SU-DHL-6 (cell line): ENCODE measurements at regions not wholly inside any gene's neighbourhood (a gene's known extent, or its start where the extent isn't known, plus 50 kb on each side); places are given as distances from the start of the nearest gene placed in this dataset.

Experiments used
- H2AFZ ChIP-seq: fragments of 200-600 bp; sonication (generic); 2 replicates; pipeline ENCODE4 v1.6.1; 2014; ENCODE audit warnings: low read depth, mild to moderate bottlenecking, moderate library complexity, mixed read lengths, antibody characterized with exemption, low read length; ENCODE audit not compliant: severe bottlenecking
- H3F3A ChIP-seq: fragments of 200-600 bp; shearing (Covaris generic); 2 replicates; pipeline ENCODE4 v1.6.0; 2016; ENCODE audit warnings: antibody characterized with exemption, mild to moderate bottlenecking; ENCODE audit not compliant: insufficient read depth
- H3K27ac ChIP-seq: fragments of 200-600 bp; sonication (generic); 2 replicates; pipeline ENCODE4 v1.5.1; 2016; ENCODE audit warnings: low read depth, mild to moderate bottlenecking, low read length, moderate library complexity, mixed read lengths
- H3K27me3 ChIP-seq: fragments of 200-600 bp; sonication (generic), shearing (Covaris generic); 2 replicates; pipeline ENCODE4 v1.6.0; 2014; ENCODE audit warnings: mild to moderate bottlenecking, low read length
- H3K36me3 ChIP-seq: fragments of 200-600 bp; sonication (generic); 2 replicates; pipeline ENCODE4 v1.6.1; 2014; ENCODE audit warnings: mild to moderate bottlenecking, low read length, mixed read lengths
- H3K4me2 ChIP-seq: fragments of 300-600, 200-600 bp; shearing (Covaris generic), sonication (generic); 2 replicates; pipeline ENCODE4 v1.6.0; 2014; ENCODE audit warnings: low read length, low read depth, mild to moderate bottlenecking; ENCODE audit not compliant: poor library complexity, severe bottlenecking
- H3K4me3 ChIP-seq: fragments of 200-600 bp; sonication (generic); 2 replicates; pipeline ENCODE4 v1.5.1; 2014; ENCODE audit warnings: antibody characterized with exemption, low read length, mild to moderate bottlenecking, mixed read lengths; ENCODE audit not compliant: insufficient read depth, poor library complexity, severe bottlenecking
- H3K79me2 ChIP-seq: fragments of 200-600 bp; sonication (generic); 2 replicates; pipeline ENCODE4 v1.6.1; 2014; ENCODE audit warnings: mild to moderate bottlenecking, low read length, moderate library complexity; ENCODE audit not compliant: insufficient read depth
- H3K9ac ChIP-seq: fragments of 200-600 bp; sonication (generic); 2 replicates; pipeline ENCODE4 v1.7.0; 2014; ENCODE audit warnings: mild to moderate bottlenecking, low read length
- H3K9me2 ChIP-seq: fragments of 200-600 bp; sonication (generic); replicated peaks from 2 replicates; pipeline ENCODE4 v1.6.1; 2014; ENCODE audit warnings: low read length; ENCODE audit not compliant: insufficient read depth
- H3K9me3 ChIP-seq: fragments of 200-600 bp; sonication (generic); 2 replicates; pipeline ENCODE4 v1.6.1; 2014; ENCODE audit warnings: low read length, mixed read lengths; ENCODE audit not compliant: insufficient read depth
- H4K20me1 ChIP-seq: fragments of 200-600 bp; sonication (generic); 2 replicates; pipeline ENCODE4 v1.6.1; 2014; ENCODE audit warnings: low read depth, mild to moderate bottlenecking, antibody characterized with exemption, low read length, moderate library complexity, mixed read lengths
- EZH2phosphoT487 ChIP-seq: fragments of 200-600 bp; sonication (generic), shearing (Covaris generic); conservative IDR thresholded peaks from 2 replicates; pipeline ENCODE4 v1.6.1; 2018; ENCODE audit warnings: mild to moderate bottlenecking, antibody characterized with exemption, low read length, moderate library complexity, mixed read lengths
- TF ChIP-seq, protein P1 (sequence below): fragments of 200-600 bp; sonication (generic); IDR thresholded peaks from one replicate; pipeline ENCODE4 v1.5.1; 2017; ENCODE audit warnings: antibody characterized with exemption, mild to moderate bottlenecking, low read length, moderate library complexity; ENCODE audit not compliant: insufficient read depth, poor library complexity, severe bottlenecking

DNA sequence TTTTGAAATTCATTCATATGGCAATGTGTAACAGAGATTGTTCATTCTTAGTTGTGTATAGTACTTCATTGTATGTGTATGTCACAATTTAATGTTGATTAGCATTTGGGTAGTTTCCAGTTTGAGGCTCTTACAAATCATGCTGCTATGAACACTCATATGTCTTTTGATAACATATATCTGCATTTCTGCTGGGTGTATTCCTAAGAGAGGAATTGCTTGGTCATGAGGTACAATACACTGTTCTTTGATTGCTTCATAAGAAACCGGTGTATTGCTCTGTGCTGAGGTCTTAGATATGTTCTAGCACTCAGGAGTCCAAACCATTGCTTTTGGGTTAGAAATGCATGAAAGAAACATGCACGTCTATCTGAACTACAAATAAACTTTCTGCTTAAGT is 492.9 kb upstream of the JAG1 start:
- Histone ChIP-seq H3K9me2 (no peaks in the 10 kb centered on the region), H3K36me3 (no peaks in the 10 kb centered on the region), H3F3A (no peaks in the 10 kb centered on the region), H3K27ac (no peak overlapping the region), H3K4me2 (no peak overlapping the region), H3K9ac (no peak overlapping the region), H3K4me3 (no peak overlapping the region), H2AFZ (no peak overlapping the region), H4K20me1 (no peaks in the 10 kb centered on the region), H3K27me3 (no peaks in the 10 kb centered on the region), H3K9me3 (no peaks in the 10 kb centered on the region), H3K79me2 (no peaks in the 10 kb centered on the region)
- TF ChIP-seq, protein P1, sequence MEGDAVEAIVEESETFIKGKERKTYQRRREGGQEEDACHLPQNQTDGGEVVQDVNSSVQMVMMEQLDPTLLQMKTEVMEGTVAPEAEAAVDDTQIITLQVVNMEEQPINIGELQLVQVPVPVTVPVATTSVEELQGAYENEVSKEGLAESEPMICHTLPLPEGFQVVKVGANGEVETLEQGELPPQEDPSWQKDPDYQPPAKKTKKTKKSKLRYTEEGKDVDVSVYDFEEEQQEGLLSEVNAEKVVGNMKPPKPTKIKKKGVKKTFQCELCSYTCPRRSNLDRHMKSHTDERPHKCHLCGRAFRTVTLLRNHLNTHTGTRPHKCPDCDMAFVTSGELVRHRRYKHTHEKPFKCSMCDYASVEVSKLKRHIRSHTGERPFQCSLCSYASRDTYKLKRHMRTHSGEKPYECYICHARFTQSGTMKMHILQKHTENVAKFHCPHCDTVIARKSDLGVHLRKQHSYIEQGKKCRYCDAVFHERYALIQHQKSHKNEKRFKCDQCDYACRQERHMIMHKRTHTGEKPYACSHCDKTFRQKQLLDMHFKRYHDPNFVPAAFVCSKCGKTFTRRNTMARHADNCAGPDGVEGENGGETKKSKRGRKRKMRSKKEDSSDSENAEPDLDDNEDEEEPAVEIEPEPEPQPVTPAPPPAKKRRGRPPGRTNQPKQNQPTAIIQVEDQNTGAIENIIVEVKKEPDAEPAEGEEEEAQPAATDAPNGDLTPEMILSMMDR: no peak
- TF ChIP-seq EZH2phosphoT487: no peak

DNA sequence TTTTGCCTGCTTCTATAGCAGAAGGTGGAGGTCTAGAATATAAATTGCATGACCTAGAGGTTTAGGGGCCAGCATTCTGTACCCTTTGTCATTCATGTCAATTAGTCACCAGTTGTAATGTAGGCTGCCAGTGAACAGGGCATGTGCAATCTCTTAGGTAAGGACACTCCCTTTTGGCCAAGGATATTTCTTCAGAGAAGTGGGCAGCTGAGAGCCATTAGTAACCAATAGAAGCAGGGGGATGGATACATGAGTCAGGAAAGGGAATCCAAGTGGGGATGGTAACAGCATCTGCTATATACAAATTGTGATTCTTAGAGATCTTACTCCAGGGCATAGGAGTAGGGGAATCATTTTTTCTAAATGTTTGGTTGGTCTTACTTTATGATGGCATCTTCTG is 494.2 kb upstream of the JAG1 start:
- Histone ChIP-seq H2AFZ (no peak overlapping the region), H3K36me3 (no peaks in the 10 kb centered on the region), H3K4me3 (no peak overlapping the region), H3K79me2 (no peaks in the 10 kb centered on the region), H3K9ac (no peak overlapping the region), H3K27ac (no peak overlapping the region), H3K4me2 (no peak overlapping the region), H3K9me2 (no peaks in the 10 kb centered on the region), H3K27me3 (no peaks in the 10 kb centered on the region), H3F3A (no peaks in the 10 kb centered on the region), H3K9me3 (no peaks in the 10 kb centered on the region), H4K20me1 (no peaks in the 10 kb centered on the region)
- no peak for TF ChIP-seq EZH2phosphoT487
- TF ChIP-seq, protein P1: no peak

DNA sequence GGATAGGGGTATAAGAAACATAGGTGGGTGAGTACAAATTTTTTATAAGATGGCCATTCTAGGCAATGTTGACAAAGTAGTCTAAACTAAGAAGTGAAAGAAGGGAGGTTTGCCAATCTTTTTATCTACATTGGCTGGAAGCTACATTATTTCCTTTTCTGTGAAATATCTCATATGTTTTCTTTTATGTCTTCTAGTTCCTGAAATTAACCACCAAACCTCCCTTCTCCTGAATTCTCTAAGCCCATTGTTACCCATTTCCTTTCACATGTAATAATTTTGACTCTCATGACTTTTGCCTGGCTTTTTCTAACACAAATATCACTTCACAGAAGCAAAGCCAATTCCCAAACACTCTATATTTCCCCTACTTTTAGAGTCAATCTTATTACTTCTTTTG is 496.2 kb upstream of the JAG1 start:
- Histone ChIP-seq H3K9ac (no peak overlapping the region), H3K27ac (no peak overlapping the region), H3K27me3 (no peaks in the 10 kb centered on the region), H3F3A (no peaks in the 10 kb centered on the region), H3K9me2 (no peaks in the 10 kb centered on the region), H4K20me1 (no peaks in the 10 kb centered on the region), H3K79me2 (no peaks in the 10 kb centered on the region), H3K9me3 (no peaks in the 10 kb centered on the region), H3K4me2 (no peak overlapping the region), H3K36me3 (no peaks in the 10 kb centered on the region), H2AFZ (no peak overlapping the region), H3K4me3 (no peak overlapping the region)
- TF ChIP-seq, protein P1: no peak
- TF ChIP-seq EZH2phosphoT487: no peak

DNA sequence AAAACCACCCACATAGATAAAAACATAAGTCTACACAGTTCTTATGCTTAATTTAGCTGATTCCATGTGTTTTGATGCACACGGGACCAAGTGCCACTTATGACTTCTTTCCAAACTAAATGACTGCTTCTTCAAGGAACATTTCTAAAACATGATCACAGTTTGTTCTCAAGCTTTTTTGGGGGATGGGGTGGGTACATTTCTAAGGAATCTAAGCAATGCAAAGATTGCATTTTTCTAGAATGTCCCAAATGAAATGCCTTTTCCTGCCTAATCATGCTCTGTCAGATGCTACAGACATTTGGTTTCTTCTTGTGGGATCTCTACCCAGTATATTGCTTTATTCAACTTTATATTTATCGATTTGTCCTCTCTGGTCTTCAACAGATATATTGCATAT is 496.8 kb upstream of the JAG1 start:
- no peaks in the 10 kb centered on the region for H4K20me1 ChIP-seq
- no peak overlapping the region for H3K9ac ChIP-seq
- no peak overlapping the region for H3K4me3 ChIP-seq
- H3K79me2 ChIP-seq: no peaks in the 10 kb centered on the region
- H2AFZ ChIP-seq: no peak overlapping the region
- H3K4me2 ChIP-seq: no peak overlapping the region
- TF ChIP-seq, protein P1: no peak
- no peak for TF ChIP-seq EZH2phosphoT487
- H3F3A ChIP-seq: no peaks in the 10 kb centered on the region
- no peaks in the 10 kb centered on the region for H3K36me3 ChIP-seq
- no peak overlapping the region for H3K27ac ChIP-seq
- H3K27me3 ChIP-seq: no peaks in the 10 kb centered on the region
- no peaks in the 10 kb centered on the region for H3K9me2 ChIP-seq
- H3K9me3 ChIP-seq: no peaks in the 10 kb centered on the region
